HG02885 (cell line): ENCODE measurements at regions not wholly inside any gene's neighbourhood (a gene's known extent, or its start where the extent isn't known, plus 50 kb on each side); places are given as distances from the start of the nearest gene placed in this dataset.
"Not testable (repeated sequence)": the region's sequence is repeated elsewhere in the genome, so short reads cannot be mapped to it uniquely, and the experiment has no call there.

ENCODE experiments used
- ATAC-seq: cut with Tn5 transposase; IDR thresholded peaks from one replicate; pipeline ENCODE4 v1.9.1; 2021; ENCODE audit warnings: mild to moderate bottlenecking; ENCODE audit not compliant: unreplicated experiment, poor library complexity

DNA sequence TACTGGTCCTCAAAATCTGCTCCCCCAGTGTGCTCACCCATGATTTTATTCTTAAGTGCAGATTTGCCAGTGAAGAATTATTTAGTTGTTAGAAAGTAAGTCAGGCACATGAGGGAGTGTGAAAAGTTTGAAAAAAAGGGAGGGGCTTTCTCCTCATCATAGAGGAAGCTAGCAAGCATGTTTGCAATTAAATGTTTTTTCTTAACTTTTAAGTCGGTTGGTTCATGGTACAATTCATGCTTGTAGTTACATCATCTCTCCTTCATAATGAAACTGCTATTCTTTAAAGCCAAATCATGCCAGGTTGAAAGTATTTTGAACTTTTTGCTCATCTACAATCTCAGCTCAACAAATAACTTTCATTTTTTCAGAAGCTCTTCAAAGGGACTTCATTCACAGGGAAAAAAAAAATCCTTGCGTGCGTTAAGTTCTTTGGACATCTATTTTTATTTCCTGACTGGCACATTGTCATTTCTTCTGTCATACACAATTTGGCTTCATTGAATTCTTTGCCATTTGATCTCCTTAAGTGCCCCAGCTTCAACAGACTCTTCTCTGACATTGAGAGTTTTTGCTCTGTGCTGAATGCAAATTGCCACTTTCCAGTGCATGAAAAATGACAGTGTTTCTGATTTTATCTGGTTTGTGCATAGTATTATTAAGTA lies 456.9 kb downstream of the TMEM232 start:
- no peak for ATAC-seq

- no peak for ATAC-seq
Measured at GRCh38 chr5:110275878-110276277, 450.6 kb downstream of the TMEM232 start.

GRCh38 chr5:110278449-110278848 lies 448.0 kb downstream of the TMEM232 start:
- not testable (repeated sequence) for ATAC-seq

DNA sequence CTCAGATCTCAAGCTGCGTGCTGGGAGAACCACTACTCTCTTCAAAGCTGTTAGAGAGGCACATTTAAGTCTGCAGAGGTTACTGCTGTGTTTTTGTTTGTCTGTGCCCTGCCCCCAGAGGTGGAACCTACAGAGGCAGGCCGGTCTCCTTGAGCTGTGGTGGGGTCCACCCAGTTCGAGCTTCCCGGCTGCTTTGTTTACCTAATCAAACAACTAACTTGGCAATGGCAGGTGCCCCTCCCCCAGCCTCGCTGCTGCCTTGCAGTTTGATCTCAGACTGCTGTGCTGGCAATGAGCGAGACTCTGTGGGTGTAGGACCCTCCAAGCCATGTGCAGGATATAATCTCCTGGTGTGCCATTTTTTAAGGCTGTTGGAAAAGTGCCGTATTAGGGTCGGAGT lies 442.4 kb downstream of the TMEM232 start:
- not testable (repeated sequence) for ATAC-seq

- no peak for ATAC-seq
Measured at GRCh38 chr5:110288766-110289511, 437.5 kb downstream of the TMEM232 start.

DNA sequence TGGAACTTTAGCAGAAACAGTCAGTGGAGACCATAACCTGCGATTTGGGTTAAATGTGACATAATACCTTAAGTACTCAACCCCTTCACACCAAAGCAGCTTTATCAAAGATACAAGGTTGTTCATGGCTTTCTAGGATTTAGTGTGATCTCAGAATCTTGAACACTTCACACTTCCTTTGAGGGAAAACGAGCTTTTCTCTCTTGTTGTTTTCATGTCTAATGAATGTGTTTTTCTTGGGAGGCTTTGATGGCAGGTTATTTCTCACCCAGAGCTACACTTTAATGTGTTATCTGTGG lies 437.0 kb downstream of the TMEM232 start:
- ATAC-seq, result no peak

- ATAC-seq, result no peak
Measured at GRCh38 chr5:110290542-110290941, 435.9 kb downstream of the TMEM232 start.

DNA sequence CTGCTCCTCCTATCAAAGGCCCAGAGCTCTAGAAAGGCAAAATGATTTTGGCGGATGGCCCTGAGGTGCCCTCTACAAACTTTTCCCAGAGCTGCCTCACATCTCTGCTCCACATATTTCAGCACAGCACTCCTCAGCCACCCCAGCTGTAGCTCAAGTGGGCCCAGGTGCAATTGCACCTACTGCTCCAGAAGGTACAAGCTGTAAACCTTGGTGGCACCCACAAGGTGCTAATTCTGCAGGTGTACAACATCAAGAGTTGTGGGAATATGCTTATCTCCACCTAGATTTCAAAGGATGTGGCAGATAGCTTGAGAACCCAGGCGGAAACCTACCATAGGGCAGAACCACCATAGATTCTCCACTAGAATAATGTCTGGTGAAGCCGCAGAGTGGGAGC lies 432.2 kb downstream of the TMEM232 start:
- ATAC-seq, result no peak

DNA sequence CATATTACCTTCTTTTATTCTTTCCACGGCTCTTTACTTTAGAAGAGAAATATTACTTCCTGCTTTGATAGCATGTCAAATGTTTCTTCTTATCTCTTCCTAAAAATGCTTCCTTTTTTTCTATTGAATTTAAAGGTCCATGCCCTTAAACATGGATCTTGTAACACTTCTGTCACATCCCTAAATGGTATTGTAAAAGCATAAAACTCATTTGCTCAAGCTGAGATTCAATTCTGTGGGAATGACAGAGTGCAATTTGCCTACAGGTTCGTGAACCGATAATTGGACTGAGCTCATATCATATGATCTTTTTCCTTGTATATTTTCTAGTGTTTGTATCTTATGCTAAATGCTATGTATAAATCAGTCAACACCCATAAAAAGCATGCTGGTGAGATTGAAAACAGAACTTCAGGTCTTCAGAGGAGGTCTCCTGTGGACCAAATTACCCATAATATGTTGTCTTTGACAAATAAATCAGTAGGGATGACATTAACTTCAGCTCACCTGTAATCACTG lies 429.3 kb downstream of the TMEM232 start:
- ATAC-seq, result no peak

DNA sequence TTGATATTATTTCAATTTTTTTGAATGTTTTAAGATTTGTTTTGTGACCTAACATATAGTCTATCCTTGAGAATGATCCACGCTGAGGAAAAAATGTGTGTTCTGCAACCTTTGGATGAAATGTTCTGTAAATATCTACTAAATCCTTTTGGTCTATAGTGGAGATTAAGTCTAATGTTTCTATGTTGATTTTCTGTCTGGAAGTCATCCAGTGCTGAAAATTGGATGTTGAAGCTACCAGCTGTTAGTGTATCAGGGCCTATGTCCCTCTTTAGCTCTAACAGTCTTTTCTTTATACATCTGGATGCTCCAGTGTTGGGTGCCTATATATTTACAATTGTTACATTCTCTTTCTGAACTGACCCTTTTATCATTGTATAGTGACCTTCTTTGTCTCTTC lies 422.3 kb downstream of the TMEM232 start:
- no peak for ATAC-seq

- no peak for ATAC-seq
Measured at GRCh38 chr5:110306650-110307049, 419.8 kb downstream of the TMEM232 start.

GRCh38 chr5:110309222-110309621 lies 417.2 kb downstream of the TMEM232 start:
- no peak for ATAC-seq

GRCh38 chr5:110316566-110316965 lies 409.9 kb downstream of the TMEM232 start:
- ATAC-seq, result not testable (repeated sequence)

GRCh38 chr5:110321117-110321516 lies 405.4 kb downstream of the TMEM232 start:
- ATAC-seq, result no peak

GRCh38 chr5:110323357-110323756 lies 403.1 kb downstream of the TMEM232 start:
- no peak for ATAC-seq

DNA sequence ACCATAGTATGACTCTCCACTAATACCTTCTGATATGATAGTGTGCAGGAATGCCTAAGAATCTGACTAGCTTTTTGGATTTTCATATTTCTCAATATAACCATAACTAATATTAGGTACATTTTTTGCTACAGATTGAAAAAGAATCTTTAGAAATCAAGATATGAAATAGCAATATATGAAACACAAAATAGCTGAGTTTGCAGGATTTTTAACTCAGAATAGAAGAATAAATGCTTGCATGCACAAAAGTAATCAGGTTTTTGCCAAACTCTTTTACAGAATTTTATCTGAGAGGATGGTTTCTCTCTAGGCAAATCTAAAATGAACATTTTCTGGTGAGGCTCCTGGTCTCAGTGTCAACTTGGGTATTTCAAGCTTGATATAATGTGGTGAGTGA lies 402.6 kb downstream of the TMEM232 start:
- no peak for ATAC-seq

- ATAC-seq, result no peak
Measured at GRCh38 chr5:110324876-110325275, 401.6 kb downstream of the TMEM232 start.

GRCh38 chr5:110329955-110330525 lies 396.4 kb downstream of the TMEM232 start:
- ATAC-seq, result no peak

GRCh38 chr5:110333384-110333783 lies 393.1 kb downstream of the TMEM232 start:
- no peak for ATAC-seq

- no peak for ATAC-seq
Measured at GRCh38 chr5:110335361-110336066, 391.0 kb downstream of the TMEM232 start.
